ENCODE measurements at regions not wholly inside any gene's neighbourhood (a gene's known extent, or its start where the extent isn't known, plus 50 kb on each side); places are given as distances from the start of the nearest gene placed in this dataset.
"Not testable (repeated sequence)": the region's sequence is repeated elsewhere in the genome, so short reads cannot be mapped to it uniquely, and the experiment has no call there.

- H3K27ac ChIP-seq = no peak overlapping the region
- ATAC-seq = no peak
These were observed 81.9 kb upstream of the HUWE1 start for GRCh38 chrX:53768451-53768850.

GRCh38 chrX:53767544-53767943 is 81.0 kb upstream of the HUWE1 start:
- Histone ChIP-seq H3K36me3 (no peaks in the 10 kb centered on the region), H3K9me3 (no peaks in the 10 kb centered on the region), H3K27me3 (no peaks in the 10 kb centered on the region), H3K27ac (no peak overlapping the region), H3K4me1 (no peaks in the 10 kb centered on the region), H3K4me3 (no peak overlapping the region)
- ATAC-seq = no peak
- TF ChIP-seq CTCF (IDR thresholded peaks at IDR 0.05) = no peak
- intact Hi-C loops (cut with DNase I) = no loop called here
- DNase-seq = no peak

More at GRCh38 chrX:53768451-53768850, 81.9 kb upstream of the HUWE1 start:
- Histone ChIP-seq H3K36me3 (no peaks in the 10 kb centered on the region), H3K4me3 (no peak overlapping the region), H3K9me3 (no peaks in the 10 kb centered on the region), H3K4me1 (no peaks in the 10 kb centered on the region), H3K27me3 (no peaks in the 10 kb centered on the region)
- intact Hi-C loops (cut with DNase I) = no loop called here
- no peak for TF ChIP-seq CTCF (IDR thresholded peaks at IDR 0.05)
- no peak for DNase-seq

- ATAC-seq; H3K27me3 ChIP-seq; H3K4me1 ChIP-seq; intact Hi-C loops (cut with DNase I); H3K4me3 ChIP-seq; H3K27ac ChIP-seq; H3K9me3 ChIP-seq; DNase-seq; H3K36me3 ChIP-seq: not testable (repeated sequence)
These were observed 70.7 kb upstream of the HUWE1 start for GRCh38 chrX:53757181-53757580.

- TF ChIP-seq CTCF (IDR thresholded peaks at IDR 0.05) = no peak
- intact Hi-C loops (cut with DNase I) = no loop called here
- no peaks in the 10 kb centered on the region for H3K9me3 ChIP-seq
- DNase-seq = no peak
- no peak overlapping the region for H3K27ac ChIP-seq
- no peak overlapping the region for H3K4me3 ChIP-seq
- H3K4me1 ChIP-seq = no peaks in the 10 kb centered on the region
- ATAC-seq = no peak
- H3K27me3 ChIP-seq = no peaks in the 10 kb centered on the region
- H3K36me3 ChIP-seq = no peaks in the 10 kb centered on the region
These were observed 60.2 kb upstream of the HUWE1 start for GRCh38 chrX:53746718-53747117.

GRCh38 chrX:53743244-53743643 is 56.7 kb upstream of the HUWE1 start:
- Histone ChIP-seq H3K36me3 (no peaks in the 10 kb centered on the region), H3K4me3 (no peak overlapping the region), H3K27me3 (no peaks in the 10 kb centered on the region), H3K9me3 (no peaks in the 10 kb centered on the region), H3K27ac (no peak overlapping the region), H3K4me1 (no peaks in the 10 kb centered on the region)
- DNase-seq (no peak), ATAC-seq (no peak)
- intact Hi-C loops (cut with DNase I) = no loop called here
- TF ChIP-seq CTCF (IDR thresholded peaks at IDR 0.05) = no peak

GRCh38 chrX:53738370-53738906 is 51.9 kb upstream of the HUWE1 start:
- intact Hi-C loops (cut with DNase I) = no loop called here
- no peak overlapping the region for H3K4me3 ChIP-seq
- H3K4me1 ChIP-seq = no peaks in the 10 kb centered on the region
- TF ChIP-seq CTCF (IDR thresholded peaks at IDR 0.05) = no peak
- H3K36me3 ChIP-seq = no peaks in the 10 kb centered on the region
- no peaks in the 10 kb centered on the region for H3K27me3 ChIP-seq
- no peak for ATAC-seq
- H3K27ac ChIP-seq = no peak overlapping the region
- no peaks in the 10 kb centered on the region for H3K9me3 ChIP-seq
- no peak for DNase-seq
